ENCODE measurements at regions not wholly inside any gene's neighbourhood (a gene's known extent, or its start where the extent isn't known, plus 50 kb on each side); places are given as distances from the start of the nearest gene placed in this dataset.

DNA sequence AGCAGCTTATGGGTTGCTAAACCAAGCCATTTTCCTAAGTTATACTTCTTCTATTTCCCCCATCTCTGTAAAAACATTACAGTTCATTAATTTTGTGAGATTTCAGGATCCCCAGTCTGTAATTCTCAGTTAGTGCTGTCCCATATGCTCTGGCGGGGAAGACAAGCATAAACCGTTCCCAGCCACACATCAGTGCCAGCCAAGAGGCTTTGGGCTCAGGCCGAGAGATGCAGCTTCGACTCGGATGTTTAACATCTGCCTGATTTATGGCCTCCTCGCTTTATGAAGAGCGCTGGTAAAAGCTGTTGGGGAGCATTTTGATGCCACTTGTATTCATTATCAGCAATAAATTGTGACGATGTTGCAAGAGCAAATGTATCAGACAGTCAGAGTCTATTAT is 349.1 kb upstream of the CCDC196 start:
- no peak for ATAC-seq

DNA sequence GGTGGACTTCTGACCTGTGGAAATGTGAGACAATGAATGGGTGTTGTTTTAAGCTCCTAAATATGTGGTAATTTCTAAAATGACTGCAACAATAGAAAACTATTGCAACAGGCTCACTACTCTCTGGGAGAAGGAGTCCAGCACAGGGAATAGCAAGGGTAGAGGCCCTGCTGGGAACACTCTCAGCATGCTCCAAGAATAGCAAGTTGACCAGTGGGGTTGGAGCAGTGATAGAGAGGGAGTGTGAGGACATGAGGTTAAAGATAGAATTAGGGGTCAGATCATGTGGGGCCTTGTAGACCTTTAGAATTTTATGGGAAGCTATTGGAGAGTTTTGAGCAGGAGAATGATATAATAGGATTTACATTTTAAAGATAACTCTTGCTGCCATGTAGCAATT is 346.7 kb upstream of the CCDC196 start:
- DNase-seq (peak in 2 of 5 donors; percentile 32 to 35), ATAC-seq (peak; percentile 82 to 91 (median 88))
- TF ChIP-seq, protein P1, sequence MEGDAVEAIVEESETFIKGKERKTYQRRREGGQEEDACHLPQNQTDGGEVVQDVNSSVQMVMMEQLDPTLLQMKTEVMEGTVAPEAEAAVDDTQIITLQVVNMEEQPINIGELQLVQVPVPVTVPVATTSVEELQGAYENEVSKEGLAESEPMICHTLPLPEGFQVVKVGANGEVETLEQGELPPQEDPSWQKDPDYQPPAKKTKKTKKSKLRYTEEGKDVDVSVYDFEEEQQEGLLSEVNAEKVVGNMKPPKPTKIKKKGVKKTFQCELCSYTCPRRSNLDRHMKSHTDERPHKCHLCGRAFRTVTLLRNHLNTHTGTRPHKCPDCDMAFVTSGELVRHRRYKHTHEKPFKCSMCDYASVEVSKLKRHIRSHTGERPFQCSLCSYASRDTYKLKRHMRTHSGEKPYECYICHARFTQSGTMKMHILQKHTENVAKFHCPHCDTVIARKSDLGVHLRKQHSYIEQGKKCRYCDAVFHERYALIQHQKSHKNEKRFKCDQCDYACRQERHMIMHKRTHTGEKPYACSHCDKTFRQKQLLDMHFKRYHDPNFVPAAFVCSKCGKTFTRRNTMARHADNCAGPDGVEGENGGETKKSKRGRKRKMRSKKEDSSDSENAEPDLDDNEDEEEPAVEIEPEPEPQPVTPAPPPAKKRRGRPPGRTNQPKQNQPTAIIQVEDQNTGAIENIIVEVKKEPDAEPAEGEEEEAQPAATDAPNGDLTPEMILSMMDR (IDR thresholded peaks at IDR 0.05): no peak
- no peak for TF ChIP-seq POLR2A (IDR thresholded peaks at IDR 0.05)
- Histone ChIP-seq H3K27ac (no peak overlapping the region), H3K27me3 (no peaks in the 10 kb centered on the region), H3K4me1 (peaks cover 0 to 10% (median 0%) of the 10 kb centered on the region in 12 donors), H3K9me3 (no peaks in the 10 kb centered on the region), H3K4me3 (no peak overlapping the region), H3K36me3 (no peaks in the 10 kb centered on the region)
- intact Hi-C loops (cut with DNase I): no loop called here

More for the DNA sequence above, 349.1 kb upstream of the CCDC196 start:
- intact Hi-C loops (cut with DNase I): no loop called here
- DNase-seq: no peak
- H3K27me3 ChIP-seq: no peaks in the 10 kb centered on the region
- no peak for TF ChIP-seq POLR2A (IDR thresholded peaks at IDR 0.05)
- TF ChIP-seq, protein P1 (IDR thresholded peaks at IDR 0.05): no peak
- H3K4me1 ChIP-seq: peaks cover 0 to 10% (median 0%) of the 10 kb centered on the region in 12 donors
- H3K9me3 ChIP-seq: no peaks in the 10 kb centered on the region
- WGBS, 4 donors: 85 to 92% (median 90%) methylated on average over 8 of the region's 8 CpGs
- no peak overlapping the region for H3K4me3 ChIP-seq
- H3K36me3 ChIP-seq: no peaks in the 10 kb centered on the region
- no peak overlapping the region for H3K27ac ChIP-seq

DNA sequence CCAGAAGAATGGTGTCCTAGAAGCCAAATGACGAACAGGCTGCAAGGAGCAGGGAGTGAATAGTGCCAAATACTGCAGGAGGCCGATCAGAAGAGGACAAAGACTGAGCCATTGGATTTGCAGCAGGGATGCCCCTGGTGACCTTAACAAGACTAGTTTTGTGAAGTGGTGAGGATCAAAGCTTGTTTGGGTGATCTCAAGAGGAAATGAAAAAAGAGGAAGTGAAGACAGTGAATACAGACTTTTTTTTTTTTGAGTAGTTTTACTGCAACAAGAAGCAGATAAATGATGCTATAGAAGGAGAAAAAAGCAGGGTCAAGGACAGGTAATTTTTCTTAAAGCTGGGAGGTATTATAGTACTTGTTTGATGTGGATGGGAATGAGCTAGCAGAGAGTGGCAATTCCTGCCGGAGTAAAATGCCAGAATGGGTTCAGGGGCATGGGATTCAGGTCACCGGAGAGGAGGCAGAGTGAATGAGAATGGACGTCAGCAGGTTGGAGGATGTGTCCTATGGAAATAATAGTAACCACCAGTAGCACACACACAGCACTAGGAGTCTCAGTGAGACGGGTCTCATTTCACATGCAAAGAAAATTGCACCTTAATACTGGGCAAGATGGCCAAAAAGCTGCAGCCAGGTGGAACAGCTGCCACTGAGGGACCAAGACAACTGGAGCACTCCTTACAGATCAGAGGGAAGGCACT is 345.8 kb upstream of the CCDC196 start:
- Histone ChIP-seq H3K4me1 (peaks cover 0 to 10% (median 0%) of the 10 kb centered on the region in 12 donors), H3K9me3 (peaks cover 0 to 2% (median 0%) of the 10 kb centered on the region in 12 donors), H3K27ac (no peak overlapping the region), H3K36me3 (no peaks in the 10 kb centered on the region), H3K4me3 (no peak overlapping the region), H3K27me3 (no peaks in the 10 kb centered on the region)
- ATAC-seq (peak in 1 of 4 donors; percentile 7), DNase-seq (no peak)
- WGBS, 4 donors: 74 to 83% (median 77%) methylated on average over 6 of the region's 6 CpGs
- TF ChIP-seq, protein P1 (IDR thresholded peaks at IDR 0.05): no peak
- no peak for TF ChIP-seq POLR2A (IDR thresholded peaks at IDR 0.05)
- intact Hi-C loops (cut with DNase I): no loop called here

DNA sequence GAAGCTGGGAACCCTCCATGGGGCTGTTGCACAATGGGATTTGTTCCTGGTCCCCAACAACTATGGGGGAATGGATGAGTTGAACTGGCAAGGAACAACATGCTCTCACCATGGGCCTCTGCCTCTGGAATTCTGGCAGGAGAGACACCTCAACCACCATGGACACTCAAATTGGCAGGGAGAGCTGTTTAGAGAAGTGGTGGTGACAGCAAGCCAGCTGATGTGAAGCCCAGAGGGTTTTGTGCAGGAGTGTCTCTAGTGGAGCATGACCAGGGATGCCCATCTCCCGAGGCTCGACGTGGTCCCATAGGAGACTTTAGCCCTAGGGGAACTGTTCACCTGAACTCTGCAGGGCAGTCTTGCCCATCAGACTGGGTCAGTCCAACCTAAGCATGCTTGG is 345.2 kb upstream of the CCDC196 start:
- peaks cover 0 to 4% (median 0%) of the 10 kb centered on the region in 12 donors for H3K9me3 ChIP-seq
- H3K27me3 ChIP-seq: no peaks in the 10 kb centered on the region
- no peak overlapping the region for H3K4me3 ChIP-seq
- intact Hi-C loops (cut with DNase I): no loop called here
- no peak overlapping the region for H3K27ac ChIP-seq
- WGBS, 4 donors: 40 to 85% (median 58%) methylated on average over 1 to 3 of the region's 3 CpGs
- peaks cover 0 to 10% (median 0%) of the 10 kb centered on the region in 12 donors for H3K4me1 ChIP-seq
- H3K36me3 ChIP-seq: no peaks in the 10 kb centered on the region
- DNase-seq (no peak), ATAC-seq (peak in 3 of 4 donors; percentile 25 to 53 (median 44))
- TF ChIP-seq POLR2A (IDR thresholded peaks at IDR 0.05): no peak
- TF ChIP-seq, protein P1 (IDR thresholded peaks at IDR 0.05): no peak
